ENCODE measurements at regions not wholly inside any gene's neighbourhood (a gene's known extent, or its start where the extent isn't known, plus 50 kb on each side); places are given as distances from the start of the nearest gene placed in this dataset.
A peak's percentile ranks its signal among the peaks of the same experiment; 100 is the strongest.

DNA sequence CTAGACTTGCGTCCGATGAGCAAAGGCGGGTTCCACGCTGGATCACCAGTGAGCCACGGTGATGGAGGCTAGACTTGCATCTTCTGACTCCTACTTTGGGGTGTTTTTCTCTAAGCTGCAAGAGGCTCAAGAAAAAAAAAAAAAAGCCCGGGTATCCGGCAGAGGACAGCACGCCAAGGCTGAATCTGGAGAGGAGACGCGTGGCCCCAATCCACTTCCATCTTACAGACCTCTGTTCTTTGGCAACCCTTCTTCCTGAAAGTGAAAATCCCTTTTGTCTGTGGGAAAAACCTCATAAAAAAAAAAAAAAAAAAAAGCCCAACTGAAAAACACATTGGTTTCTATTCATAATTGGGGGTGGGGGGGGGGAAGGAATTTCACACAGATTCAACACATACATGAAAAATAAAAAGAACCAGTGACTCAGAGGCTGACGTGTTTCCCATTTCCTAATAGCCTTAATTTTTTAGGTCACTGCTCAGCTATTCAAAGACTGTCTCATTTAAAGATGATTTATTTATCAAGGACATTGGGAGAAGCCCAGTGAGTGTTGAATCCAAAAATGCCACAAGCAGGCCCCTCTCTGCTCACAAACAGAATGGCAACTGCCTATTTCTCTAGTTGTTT lies 258.3 kb downstream of the FOXL1 start:
- Histone ChIP-seq H3K79me2 (ENCODE audit: insufficient read depth) (no peaks in the 10 kb centered on the region), H3K4me3 (no peak overlapping the region), H3K4me2 (ENCODE audit: unreplicated experiment) (peak overlapping the region; percentile 5), H3F3A (ENCODE audit: insufficient read depth) (no peaks in the 10 kb centered on the region), H3K36me3 (ENCODE audit: low read depth) (no peaks in the 10 kb centered on the region), H3K9ac (no peak overlapping the region), H3K27ac (no peak overlapping the region), H3K9me3 (ENCODE audit: low read depth) (no peaks in the 10 kb centered on the region), H3K9me2 (ENCODE audit: insufficient read depth) (no peaks in the 10 kb centered on the region), H4K20me1 (ENCODE audit: insufficient read depth) (no peaks in the 10 kb centered on the region), H3K27me3 (replicated peaks; ENCODE audit: insufficient read depth) (peaks cover 22% of the 10 kb centered on the region), H2AFZ (no peak overlapping the region), H3K4me1 (ENCODE audit: insufficient read depth) (peaks cover 4% of the 10 kb centered on the region; the same call in 1 of the 2 replicates)
- peak; percentile 86 for DNase-seq
- in situ Hi-C loops (cut with MboI), result no loop called here
- 6 to 47% methylated on average over 6 to 11 of the region's 11 CpGs for WGBS, 2 experiments (ENCODE audit: low coverage in 1 of 2, low lambda C conversion rate in 2 of 2, missing lambda C conversion rate in 2 of 2)
- TF ChIP-seq EZH2 (IDR thresholded peaks at IDR 0.05; ENCODE audit: insufficient read depth, poor library complexity, severe bottlenecking), result no peak
- 0 out of 2 replicates have a peak, but pooled peaks have one; percentile 68 for TF ChIP-seq EZH2phosphoT487 (IDR thresholded peaks at IDR 0.05; ENCODE audit: insufficient read depth, low read depth)

DNA sequence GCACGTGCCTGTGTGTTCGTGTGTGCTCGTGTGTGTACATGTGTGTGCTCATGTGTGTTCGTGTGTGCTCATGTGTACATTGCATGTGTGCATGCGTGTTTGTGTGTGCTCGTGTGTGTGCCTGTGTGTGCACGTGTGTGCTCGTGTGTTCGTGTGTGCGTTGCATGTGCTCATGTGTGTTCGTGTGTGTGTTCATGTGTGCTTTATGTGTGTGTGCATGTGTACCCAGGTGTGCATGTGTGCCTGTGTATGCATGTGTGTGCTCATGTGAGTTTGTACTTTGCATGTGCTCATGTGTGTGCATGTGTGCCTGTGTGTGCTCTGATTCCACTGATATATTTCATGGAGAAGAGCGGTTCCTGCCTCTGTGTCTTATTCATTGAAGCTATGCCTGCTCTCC lies 265.5 kb downstream of the FOXL1 start:
- no peaks in the 10 kb centered on the region for H3K4me1 ChIP-seq (ENCODE audit: insufficient read depth)
- H4K20me1 ChIP-seq (ENCODE audit: insufficient read depth), result no peaks in the 10 kb centered on the region
- DNase-seq, result no peak
- H3K4me2 ChIP-seq (ENCODE audit: unreplicated experiment), result no peak overlapping the region
- H3K4me3 ChIP-seq, result no peak overlapping the region
- 80 to 88% methylated on average over 12 of the region's 12 CpGs for WGBS, 2 experiments (ENCODE audit: low coverage in 1 of 2, low lambda C conversion rate in 2 of 2, missing lambda C conversion rate in 2 of 2)
- H3F3A ChIP-seq (ENCODE audit: insufficient read depth), result no peaks in the 10 kb centered on the region
- H3K9me3 ChIP-seq (ENCODE audit: low read depth), result no peaks in the 10 kb centered on the region
- H3K36me3 ChIP-seq (ENCODE audit: low read depth), result no peaks in the 10 kb centered on the region
- in situ Hi-C loops (cut with MboI), result no loop called here
- no peak overlapping the region for H2AFZ ChIP-seq
- no peaks in the 10 kb centered on the region for H3K9me2 ChIP-seq (ENCODE audit: insufficient read depth)
- H3K79me2 ChIP-seq (ENCODE audit: insufficient read depth), result no peaks in the 10 kb centered on the region
- H3K27ac ChIP-seq, result no peak overlapping the region
- peaks cover 21% of the 10 kb centered on the region for H3K27me3 ChIP-seq (replicated peaks; ENCODE audit: insufficient read depth)
- TF ChIP-seq EZH2phosphoT487 (IDR thresholded peaks at IDR 0.05; ENCODE audit: insufficient read depth, low read depth), result no peak
- TF ChIP-seq EZH2 (IDR thresholded peaks at IDR 0.05; ENCODE audit: insufficient read depth, poor library complexity, severe bottlenecking), result no peak
- no peak overlapping the region for H3K9ac ChIP-seq

DNA sequence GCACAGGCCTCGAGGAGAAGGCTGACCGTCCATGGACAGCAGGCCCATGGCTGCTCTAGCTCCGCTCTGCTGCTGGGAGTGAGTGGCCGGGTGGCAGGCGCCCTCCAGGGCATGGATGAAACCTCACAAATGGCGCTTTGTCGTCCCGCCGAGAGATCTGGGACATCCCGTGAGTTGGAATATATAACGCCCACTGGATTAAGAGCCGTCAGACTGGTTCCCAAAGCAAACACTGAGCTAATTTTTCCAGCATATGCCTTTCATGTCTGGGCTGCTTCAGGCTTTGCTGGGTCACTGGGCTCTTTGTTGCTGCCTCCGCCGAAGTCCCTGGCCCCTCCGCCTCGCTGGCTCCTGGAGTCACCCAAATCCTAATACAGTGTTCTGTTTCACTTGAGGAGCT lies 266.3 kb downstream of the FOXL1 start:
- H3K4me3 ChIP-seq, result no peak overlapping the region
- TF ChIP-seq EZH2 (IDR thresholded peaks at IDR 0.05; ENCODE audit: insufficient read depth, poor library complexity, severe bottlenecking) (no peak), EZH2phosphoT487 (IDR thresholded peaks at IDR 0.05; ENCODE audit: insufficient read depth, low read depth) (no peak)
- H3K4me2 ChIP-seq (ENCODE audit: unreplicated experiment), result no peak overlapping the region
- DNase-seq, result no peak
- in situ Hi-C loops (cut with MboI), result no loop called here
- H3K9ac ChIP-seq, result no peak overlapping the region
- no peaks in the 10 kb centered on the region for H4K20me1 ChIP-seq (ENCODE audit: insufficient read depth)
- WGBS, 2 experiments (ENCODE audit: low coverage in 1 of 2, low lambda C conversion rate in 2 of 2, missing lambda C conversion rate in 2 of 2), result 92 to 94% methylated on average over 16 of the region's 16 CpGs
- H3F3A ChIP-seq (ENCODE audit: insufficient read depth), result no peaks in the 10 kb centered on the region
- H3K27ac ChIP-seq, result no peak overlapping the region
- no peak overlapping the region for H2AFZ ChIP-seq
- H3K79me2 ChIP-seq (ENCODE audit: insufficient read depth), result no peaks in the 10 kb centered on the region
- no peaks in the 10 kb centered on the region for H3K4me1 ChIP-seq (ENCODE audit: insufficient read depth)
- H3K27me3 ChIP-seq (replicated peaks; ENCODE audit: insufficient read depth), result peaks cover 27% of the 10 kb centered on the region
- H3K9me3 ChIP-seq (ENCODE audit: low read depth), result no peaks in the 10 kb centered on the region
- H3K9me2 ChIP-seq (ENCODE audit: insufficient read depth), result no peaks in the 10 kb centered on the region
- no peaks in the 10 kb centered on the region for H3K36me3 ChIP-seq (ENCODE audit: low read depth)

DNA sequence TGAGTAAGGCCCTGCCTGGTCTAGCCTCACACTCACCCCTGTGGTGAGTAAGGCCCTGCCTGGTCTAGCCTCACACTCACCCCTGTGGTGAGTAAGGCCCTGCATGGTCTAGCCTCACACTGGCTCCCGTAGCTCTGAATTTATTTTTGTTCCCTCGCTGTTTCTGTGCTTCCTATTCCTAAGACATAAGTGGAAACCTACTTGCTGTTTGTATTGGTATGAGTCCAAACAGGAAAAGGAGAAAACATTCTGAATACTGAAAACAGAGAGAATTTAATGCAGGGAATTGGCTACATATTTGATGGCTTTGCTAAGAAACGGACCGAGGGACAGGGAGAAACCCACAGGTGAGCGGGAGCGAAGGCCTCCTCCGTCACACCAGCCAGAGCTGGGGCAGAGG lies 267.8 kb downstream of the FOXL1 start:
- H3K79me2 ChIP-seq (ENCODE audit: insufficient read depth), result no peaks in the 10 kb centered on the region
- DNase-seq, result no peak
- in situ Hi-C loops (cut with MboI), result no loop called here

More for the DNA sequence above, 267.8 kb downstream of the FOXL1 start:
- no peaks in the 10 kb centered on the region for H3F3A ChIP-seq (ENCODE audit: insufficient read depth)
- H3K4me3 ChIP-seq, result no peak overlapping the region
- H3K36me3 ChIP-seq (ENCODE audit: low read depth), result no peaks in the 10 kb centered on the region
- no peak overlapping the region for H2AFZ ChIP-seq
- WGBS, 2 experiments (ENCODE audit: low coverage in 1 of 2, low lambda C conversion rate in 2 of 2, missing lambda C conversion rate in 2 of 2), result 88 to 94% methylated on average over 7 of the region's 7 CpGs
- peaks cover 39% of the 10 kb centered on the region for H3K27me3 ChIP-seq (replicated peaks; ENCODE audit: insufficient read depth)
- H3K4me2 ChIP-seq (ENCODE audit: unreplicated experiment), result no peak overlapping the region
- no peaks in the 10 kb centered on the region for H3K9me3 ChIP-seq (ENCODE audit: low read depth)
- no peaks in the 10 kb centered on the region for H3K9me2 ChIP-seq (ENCODE audit: insufficient read depth)
- no peaks in the 10 kb centered on the region for H4K20me1 ChIP-seq (ENCODE audit: insufficient read depth)
- no peak overlapping the region for H3K27ac ChIP-seq
- no peaks in the 10 kb centered on the region for H3K4me1 ChIP-seq (ENCODE audit: insufficient read depth)
- no peak for TF ChIP-seq EZH2phosphoT487 (IDR thresholded peaks at IDR 0.05; ENCODE audit: insufficient read depth, low read depth)
- no peak for TF ChIP-seq EZH2 (IDR thresholded peaks at IDR 0.05; ENCODE audit: insufficient read depth, poor library complexity, severe bottlenecking)
- H3K9ac ChIP-seq, result no peak overlapping the region

All from GM23248 (cell line).